IPS-NIHi11 (cell line): ENCODE measurements at regions not wholly inside any gene's neighbourhood (a gene's known extent, or its start where the extent isn't known, plus 50 kb on each side); places are given as distances from the start of the nearest gene placed in this dataset.

ENCODE experiments used
- DNase-seq: peaks from one replicate; pipeline ENCODE4 v3.0.0; 2012; ENCODE audit warnings: mixed read lengths, low spot score

GRCh38 chr1:88068407-88068960 lies 615.6 kb upstream of the PKN2 start:
- no peak for DNase-seq

DNA sequence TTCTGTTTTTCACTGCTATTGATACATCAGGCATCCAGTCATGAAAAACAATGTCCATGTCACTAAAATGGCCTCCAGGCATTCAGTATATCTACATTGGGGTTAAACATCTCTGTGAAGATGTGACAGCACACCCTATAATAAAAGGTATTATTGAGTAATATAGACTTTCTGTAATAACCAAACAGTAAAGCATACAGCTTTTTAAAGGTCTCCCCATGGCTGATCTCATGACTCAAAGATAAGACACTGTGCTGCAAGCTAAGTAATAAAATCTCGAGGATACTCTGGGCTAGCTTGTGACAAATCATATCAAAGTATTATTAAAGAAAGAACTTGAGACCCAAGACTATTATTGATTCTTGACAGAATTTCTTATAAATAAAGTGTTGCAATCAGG lies 613.1 kb upstream of the PKN2 start:
- DNase-seq, result no peak

DNA sequence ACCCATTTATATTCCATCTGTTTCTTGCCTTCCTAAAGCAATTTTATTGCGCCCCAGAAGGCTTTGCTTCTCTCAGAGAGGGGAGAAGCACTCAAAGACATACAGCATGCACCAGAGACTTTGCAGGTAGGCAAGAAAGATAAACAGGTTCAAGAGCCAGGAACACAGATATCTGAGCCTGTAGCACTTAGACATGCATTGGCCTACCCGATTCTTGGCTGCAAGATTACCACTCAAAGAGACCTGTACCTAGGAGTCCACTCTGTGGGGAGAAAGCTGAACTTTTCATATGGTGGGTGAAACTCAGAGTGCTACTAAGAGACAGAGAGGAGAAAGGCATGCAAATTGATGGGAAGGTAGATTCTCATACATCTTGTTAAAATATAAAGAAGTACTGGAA lies 609.4 kb upstream of the PKN2 start:
- no peak for DNase-seq

- DNase-seq, result no peak
These were observed 608.3 kb upstream of the PKN2 start for GRCh38 chr1:88075813-88076212.

DNA sequence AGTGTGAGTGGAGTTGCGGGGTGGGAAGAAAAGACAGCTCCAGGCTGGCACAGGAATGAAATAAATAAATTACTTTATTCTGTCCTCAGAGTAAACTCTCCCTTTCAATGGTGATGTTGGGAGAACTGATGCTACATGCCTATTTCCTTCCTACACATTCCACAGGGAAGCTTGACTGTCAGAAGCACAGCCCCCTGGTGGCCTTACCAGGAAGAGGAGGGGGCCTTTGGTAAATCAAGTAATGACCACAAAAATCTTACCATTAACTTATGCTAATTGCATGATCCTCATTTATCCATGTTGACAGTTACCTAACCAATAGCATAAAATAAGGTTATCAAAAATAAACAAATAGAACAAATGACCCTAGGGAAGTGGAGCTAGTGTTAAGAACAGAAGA lies 605.0 kb upstream of the PKN2 start:
- DNase-seq, result peak; percentile 50

GRCh38 chr1:88080875-88081274 lies 603.2 kb upstream of the PKN2 start:
- no peak for DNase-seq

DNA sequence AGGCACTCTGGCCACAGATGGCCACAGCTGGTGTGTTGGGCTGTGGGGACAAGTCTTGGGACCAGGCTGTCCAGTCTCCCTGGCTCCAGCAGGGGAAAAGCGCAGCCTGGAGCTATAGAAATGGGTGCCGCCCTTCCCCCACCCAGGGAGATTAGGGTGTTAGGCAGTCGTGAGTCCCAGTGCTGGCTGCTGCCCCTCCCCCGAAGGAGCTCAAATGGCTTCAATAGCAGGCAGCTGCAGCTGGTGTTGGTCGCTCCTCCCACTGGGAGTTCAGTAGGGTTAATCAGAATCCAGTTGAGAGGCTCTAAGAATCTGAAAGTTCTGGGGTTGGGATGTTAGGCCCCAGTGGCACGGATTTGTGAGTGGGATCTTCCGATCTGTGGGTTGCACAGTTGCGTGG lies 595.6 kb upstream of the PKN2 start:
- peak; percentile 14 for DNase-seq

DNA sequence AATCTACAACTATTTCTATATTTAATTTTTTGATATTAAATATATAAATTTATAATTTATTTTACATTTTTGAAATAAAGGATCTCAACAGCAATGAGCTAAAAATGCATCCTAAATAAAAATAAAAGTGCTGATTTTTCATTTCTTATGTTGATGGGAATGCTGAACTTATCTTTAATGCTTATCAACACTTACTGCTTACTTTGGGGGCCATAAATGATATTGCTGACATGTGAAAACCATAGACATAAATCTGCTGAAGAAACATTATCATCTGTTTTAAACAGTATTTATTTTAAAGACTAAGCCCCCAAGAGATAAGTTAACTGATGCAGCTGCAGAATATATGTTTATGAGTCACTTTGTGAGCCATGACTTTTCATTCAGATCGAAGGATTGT lies 594.1 kb upstream of the PKN2 start:
- DNase-seq, result no peak

GRCh38 chr1:88098881-88099280 lies 585.2 kb upstream of the PKN2 start:
- no peak for DNase-seq

DNA sequence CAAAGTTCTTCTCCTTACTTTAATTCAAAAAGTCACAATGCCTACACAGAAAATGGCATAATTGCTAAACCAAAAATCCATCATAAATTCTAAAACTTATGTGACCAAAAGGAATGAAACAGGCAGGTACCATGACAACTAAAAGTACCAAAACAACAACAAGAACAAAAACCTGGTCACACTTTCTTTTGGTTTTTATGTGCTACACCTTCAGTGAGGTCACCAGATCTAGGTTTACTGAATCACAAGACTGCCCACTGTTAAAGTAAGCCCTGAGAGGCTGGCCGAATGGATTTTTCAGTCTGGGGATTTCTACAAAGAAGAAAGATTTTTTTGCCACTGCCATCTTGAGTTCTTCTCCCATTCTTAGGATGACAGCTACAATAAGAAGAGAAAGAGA lies 583.0 kb upstream of the PKN2 start:
- no peak for DNase-seq

GRCh38 chr1:88104236-88104635 lies 579.8 kb upstream of the PKN2 start:
- DNase-seq, result no peak

- no peak for DNase-seq
These were observed 579.2 kb upstream of the PKN2 start for GRCh38 chr1:88104886-88105285.

DNA sequence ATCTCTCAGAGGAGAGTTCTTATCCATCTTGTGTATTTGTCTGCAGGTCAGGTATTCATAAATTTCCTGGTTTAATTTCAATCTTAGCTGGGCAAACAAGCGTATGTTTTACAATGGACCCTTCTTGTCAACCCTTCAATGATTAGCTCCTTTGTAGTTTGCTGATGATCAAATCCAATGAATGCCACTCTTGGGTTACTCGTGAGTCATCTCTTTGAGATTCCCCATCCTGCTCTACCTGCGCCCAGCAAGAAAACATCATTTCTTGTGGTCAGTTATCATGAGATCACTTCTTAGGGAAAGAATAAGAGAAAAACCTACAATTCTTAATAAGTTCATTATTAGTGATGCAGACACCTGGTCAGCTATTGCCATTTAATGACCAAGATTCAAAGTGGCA lies 572.3 kb upstream of the PKN2 start:
- DNase-seq, result no peak

DNA sequence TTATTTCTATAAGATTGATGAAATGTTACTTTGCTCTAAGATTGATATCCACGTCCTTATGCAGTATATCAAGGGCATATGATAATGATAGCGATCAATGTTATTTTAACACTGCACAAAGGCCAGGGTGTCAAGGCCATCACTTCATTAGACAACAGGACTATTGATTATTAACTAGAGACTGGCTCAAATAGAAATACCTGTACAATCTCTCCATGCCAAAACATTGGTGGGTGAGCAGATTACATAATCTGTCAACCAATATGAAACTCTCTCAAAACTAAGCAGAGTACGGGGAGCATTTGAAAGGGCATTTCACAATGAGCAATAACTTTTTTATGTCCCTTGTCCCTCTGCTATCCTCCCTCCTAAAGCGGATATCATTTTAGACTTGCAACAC lies 566.5 kb upstream of the PKN2 start:
- DNase-seq, result no peak

DNA sequence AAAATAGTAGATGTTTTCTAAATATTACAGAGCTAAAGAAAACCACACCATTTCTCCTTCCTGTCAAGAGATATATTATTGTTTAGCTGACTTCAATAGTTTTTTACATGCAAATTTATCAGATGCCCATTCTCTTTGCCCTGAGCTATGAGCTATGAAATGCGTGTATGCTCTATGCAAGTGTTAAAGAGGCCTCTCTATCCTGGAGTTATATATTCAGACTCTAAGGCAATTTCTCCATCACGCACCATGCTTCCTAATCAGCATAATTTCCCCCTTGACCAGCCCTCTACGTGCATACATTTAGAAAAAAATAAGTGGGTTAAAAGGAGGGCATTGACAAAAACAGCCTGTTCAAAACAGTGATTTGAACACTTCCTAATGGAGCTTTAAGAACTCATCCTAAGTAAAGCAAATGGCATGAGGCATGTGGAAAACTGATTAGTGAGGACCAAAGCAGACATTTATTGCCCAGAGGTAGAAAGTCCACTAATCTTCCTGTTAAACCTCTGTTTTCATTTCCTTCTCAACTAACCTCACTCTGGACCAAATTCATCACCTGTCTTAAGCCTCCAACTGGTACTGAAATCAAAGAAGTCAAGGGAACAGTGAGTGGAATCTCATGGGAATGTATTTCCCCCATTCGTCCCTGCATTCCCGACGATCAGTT lies 565.8 kb upstream of the PKN2 start:
- no peak for DNase-seq

- DNase-seq, result no peak
These were observed 559.5 kb upstream of the PKN2 start for GRCh38 chr1:88124614-88125013.

DNA sequence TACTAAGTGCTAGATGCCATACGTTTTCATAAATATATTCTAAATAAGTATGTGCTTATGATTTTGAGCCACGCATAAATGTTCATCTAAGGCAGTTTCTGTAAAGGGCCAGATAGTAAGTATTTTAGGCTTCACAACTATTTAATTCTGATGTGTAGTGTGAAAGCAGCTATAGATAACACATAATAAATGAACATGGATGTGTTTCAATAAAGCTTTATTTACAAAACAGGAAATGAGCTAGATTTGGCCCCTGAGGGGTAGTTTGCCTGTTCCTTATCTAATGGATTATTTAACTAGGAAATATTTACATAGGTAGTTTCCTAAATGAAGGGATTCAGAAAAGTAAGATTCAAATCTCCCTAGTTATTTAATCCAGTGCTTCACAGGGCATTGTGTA lies 557.6 kb upstream of the PKN2 start:
- DNase-seq, result no peak

- DNase-seq, result no peak
These were observed 550.1 kb upstream of the PKN2 start for GRCh38 chr1:88133991-88134390.

DNA sequence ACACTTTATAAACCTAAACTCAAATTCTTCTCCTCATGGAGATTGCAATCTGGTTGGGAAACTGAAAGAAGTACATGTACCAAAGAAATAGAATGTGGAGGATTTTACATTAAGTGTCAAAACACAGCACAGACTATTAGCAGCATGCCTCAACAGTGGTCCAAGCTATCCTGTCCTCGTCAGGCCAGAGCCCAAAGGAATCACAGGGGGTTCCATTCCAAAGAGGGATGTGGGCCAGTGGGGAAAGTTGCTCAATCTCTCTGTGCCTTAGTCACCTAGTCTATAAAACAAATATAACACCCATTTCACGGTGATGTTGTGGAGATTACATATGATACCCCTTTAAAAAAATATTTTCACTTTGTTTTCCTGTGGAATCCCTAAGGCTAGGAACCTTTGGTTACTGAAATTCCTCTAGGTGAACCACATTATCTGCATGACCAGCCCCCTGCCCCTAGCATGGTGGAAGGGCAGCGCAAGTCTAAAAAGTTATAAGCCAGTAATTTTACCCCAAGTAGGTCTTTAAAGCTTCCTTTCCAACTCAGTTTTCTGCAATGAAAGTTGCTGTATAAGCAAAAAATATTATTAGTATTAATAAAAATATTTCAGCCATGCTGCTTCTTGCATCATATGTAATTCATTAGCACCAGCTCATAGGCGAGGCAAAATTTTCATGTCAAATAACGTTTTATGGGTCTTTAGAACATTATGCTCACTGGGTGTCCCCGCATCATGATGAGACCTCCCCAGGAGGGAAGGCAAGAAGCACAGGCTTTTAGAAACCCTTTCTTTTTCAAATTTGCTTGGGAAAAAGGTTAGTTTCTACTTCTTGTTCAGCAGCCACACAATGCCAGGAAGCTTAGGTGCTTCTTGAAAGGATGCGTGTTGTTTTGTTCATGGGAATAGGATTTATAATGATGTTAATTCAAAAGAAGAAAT lies 548.8 kb upstream of the PKN2 start:
- DNase-seq, result peak; percentile 8

- no peak for DNase-seq
These were observed 544.4 kb upstream of the PKN2 start for GRCh38 chr1:88139633-88140032.

- no peak for DNase-seq
These were observed 543.7 kb upstream of the PKN2 start for GRCh38 chr1:88140325-88140724.

DNA sequence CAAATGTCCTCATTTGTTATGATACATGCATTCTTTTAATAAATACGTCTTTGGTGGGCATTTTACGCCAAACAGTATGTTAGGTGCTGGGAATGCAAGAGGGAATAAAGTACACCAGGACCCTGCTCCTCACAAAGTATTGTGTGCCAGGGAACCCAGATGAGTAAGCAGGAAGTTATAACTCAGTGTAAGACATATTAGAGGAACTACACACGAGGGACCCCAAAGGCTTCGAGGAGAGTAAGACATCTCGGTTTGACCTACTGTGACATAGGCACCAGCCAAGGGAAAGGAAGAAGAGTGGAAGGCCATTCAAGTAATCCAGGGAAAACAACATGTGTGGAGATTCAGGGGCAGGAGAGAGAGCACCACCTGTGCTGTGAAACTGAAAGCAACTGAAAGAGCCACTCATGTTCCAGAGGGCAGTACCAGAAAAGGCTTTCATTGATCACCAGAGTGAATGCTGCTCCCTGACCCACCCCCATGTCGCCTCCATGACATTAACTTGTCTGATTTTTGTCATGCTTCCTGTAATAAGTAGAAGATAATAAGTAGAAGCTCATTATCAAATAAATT lies 542.5 kb upstream of the PKN2 start:
- no peak for DNase-seq

DNA sequence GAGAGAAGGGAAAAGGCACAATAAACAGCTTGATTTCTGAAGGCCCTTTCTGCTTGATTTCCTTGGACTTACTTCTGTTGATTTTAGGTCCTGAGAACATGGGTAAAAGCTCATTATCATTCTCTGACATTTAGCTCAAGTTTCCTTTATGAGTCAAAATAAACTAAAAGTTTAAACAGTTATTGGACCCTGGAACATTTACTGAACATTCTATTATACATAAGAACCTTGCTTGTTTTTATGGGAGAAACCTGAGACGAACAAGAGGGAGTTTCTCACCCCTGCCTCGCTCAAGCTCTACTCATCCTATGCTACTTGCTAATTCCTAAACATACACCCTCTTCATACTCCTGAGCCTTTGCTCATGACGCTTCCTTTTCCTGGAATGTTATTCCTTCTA lies 538.3 kb upstream of the PKN2 start:
- no peak for DNase-seq
